ENCODE measurements at regions not wholly inside any gene's neighbourhood (a gene's known extent, or its start where the extent isn't known, plus 50 kb on each side); places are given as distances from the start of the nearest gene placed in this dataset.
A peak's percentile ranks its signal among the peaks of the same experiment; 100 is the strongest.
"Not testable (repeated sequence)": the region's sequence is repeated elsewhere in the genome, so short reads cannot be mapped to it uniquely, and the experiment has no call there.

- no peak for DNase-seq
These were observed 320.4 kb upstream of the KLF4 start for GRCh38 chr9:107809871-107810460.

DNA sequence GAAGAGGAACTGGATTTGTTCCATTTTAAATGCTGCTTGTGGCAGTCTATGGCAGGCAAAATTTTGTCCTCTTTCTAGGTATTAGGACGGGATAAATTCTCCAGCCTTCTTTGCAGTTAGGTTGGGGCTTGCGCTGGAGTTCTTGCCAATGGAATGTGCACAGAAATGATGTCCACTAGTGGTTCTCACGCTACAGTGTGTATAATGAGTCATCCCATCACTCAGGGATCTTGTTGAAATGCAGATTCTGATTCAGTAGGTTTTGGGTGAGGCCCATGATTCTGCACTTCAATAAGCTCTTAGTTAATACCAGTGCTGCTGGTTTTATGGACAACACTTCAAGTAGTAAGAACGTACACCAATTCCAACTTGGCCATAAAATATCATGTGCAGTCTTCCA, 317.6 kb upstream of the KLF4 start:
- DNase-seq = no peak

GRCh38 chr9:107805201-107805600, 315.6 kb upstream of the KLF4 start:
- no peak for DNase-seq

GRCh38 chr9:107794259-107794658, 304.7 kb upstream of the KLF4 start:
- no peak for DNase-seq

DNA sequence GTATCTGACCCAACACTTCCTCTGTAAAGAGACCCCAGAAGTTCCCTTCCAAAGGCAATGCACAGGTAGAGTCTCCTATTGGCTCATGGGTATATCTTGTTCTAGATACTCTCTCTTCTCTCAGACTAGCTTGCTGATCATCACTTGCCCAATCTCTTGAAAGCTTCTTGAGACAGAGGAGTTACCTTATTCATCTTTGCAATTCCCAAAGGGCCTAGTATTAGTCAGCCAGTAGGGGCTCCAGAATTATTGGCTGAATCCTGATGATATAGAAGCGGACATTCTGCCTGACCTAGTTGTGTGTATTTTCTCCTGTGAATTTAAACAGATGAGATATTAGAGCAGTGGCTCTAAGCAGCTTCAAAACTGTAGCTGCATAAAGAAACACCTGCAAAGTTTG, 304.0 kb upstream of the KLF4 start:
- DNase-seq = no peak

GRCh38 chr9:107792596-107792995, 303.0 kb upstream of the KLF4 start:
- DNase-seq = no peak

GRCh38 chr9:107792006-107792405, 302.4 kb upstream of the KLF4 start:
- DNase-seq = no peak

DNA sequence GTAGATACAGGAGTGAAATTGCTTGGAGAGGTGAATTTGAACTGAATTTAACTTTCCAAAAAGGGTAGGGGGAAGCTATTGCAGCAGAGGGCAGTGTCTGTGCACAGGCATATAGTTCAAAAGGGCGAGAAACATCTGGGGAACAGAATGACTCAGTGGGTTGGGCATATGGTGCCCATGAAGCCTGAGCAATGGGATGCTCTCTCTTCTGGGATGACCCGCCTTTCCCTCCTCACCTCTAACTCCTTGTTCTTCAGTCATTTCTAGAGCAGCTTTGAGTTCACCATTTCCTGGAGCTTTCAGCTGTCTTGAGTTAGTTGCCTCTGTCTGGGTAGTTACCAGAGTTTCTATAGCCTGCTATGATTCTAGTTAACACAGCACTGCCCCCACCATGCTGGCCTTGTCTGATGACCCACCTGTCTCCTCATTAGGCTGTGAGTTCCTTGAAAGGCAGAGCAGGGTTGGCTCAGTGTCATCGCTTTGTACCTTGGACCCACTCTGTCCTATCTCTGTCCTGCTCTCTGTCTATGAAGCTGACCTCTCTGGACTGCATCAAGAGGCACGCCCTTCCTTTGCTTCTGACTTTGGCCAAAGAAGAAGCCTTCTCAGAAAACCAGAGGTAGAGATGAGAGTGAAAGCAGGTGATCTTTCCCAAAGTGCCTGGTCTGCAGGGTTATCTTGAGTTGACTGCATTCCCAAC, 299.6 kb upstream of the KLF4 start:
- no peak for DNase-seq

DNA sequence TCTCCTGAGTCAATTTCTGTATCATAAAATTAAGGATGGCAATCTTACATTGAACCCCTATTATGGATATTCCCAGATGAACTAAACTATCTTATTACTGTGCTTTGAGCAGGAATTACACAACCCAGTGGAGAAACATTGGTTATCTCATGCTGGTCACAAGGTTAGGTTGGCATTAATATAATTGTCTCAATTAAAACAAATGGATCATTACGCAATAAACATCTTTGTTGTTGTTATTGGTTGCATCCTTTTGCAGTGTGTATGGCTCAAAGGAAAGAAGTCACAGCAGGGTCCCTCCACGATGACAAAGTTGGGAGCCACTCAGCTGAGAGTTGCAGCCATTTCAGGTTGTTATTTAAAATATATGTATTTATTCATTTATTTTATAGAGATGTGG, 297.0 kb upstream of the KLF4 start:
- no peak for DNase-seq

- peak; percentile 57 for DNase-seq
These were observed 294.8 kb upstream of the KLF4 start for GRCh38 chr9:107784235-107784958.

GRCh38 chr9:107782789-107783188, 293.2 kb upstream of the KLF4 start:
- peak; percentile 35 for DNase-seq

DNA sequence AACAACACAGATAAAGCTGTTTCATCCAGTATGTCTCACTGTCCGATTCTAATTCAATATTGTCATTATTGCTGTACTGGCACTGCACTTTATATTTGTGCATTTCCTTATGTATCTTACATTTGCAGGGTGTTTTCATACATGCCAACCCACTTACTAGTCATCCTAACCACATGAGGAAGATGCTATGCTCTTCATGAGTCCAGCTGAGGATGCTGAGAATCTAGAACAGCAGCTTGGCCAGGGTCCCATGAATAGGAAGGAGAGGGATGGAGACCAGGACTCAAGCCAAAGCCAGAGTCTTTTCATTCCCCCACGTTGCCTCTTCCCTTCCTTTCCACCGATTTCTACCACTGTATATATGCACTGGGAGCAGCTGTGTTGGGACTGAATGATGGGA, 292.8 kb upstream of the KLF4 start:
- no peak for DNase-seq

DNA sequence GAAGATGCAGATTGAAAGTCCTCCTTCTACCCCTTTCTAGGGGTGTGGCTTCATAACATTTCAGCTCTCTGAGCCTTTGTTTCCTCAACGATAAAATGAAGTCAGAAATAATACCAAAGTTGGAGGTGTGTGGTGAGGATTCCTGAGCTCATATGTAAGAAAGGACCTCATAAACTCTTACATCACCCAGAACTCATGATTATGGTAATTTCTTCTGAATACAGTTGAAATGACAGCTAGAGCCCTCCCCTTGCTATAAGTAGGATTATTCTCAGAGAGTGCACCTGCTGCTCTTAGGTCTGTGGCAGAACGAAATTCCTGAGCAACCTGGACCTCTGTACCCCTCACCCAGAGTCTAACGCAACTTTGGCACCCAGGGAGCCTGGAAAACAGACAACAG, 291.4 kb upstream of the KLF4 start:
- DNase-seq = no peak

DNA sequence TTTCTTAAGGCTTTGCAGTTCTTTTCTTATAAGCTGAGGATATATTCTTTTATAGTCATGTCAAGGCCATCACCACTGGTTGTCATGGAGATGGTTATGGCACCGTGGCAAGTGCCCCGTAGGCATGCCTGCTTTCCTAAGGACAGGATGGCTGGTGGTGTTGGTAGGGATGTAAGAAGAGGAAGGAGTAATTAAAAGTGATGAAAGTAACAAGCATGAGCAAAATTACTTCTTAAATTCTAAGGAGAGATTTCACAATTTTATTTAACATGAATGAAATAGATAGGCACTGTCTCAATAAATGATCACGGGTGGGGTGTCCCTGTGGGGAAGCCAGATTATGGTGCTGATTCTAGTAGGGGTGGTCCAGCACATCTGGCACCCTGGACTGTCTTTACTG, 290.2 kb upstream of the KLF4 start:
- no peak for DNase-seq

DNA sequence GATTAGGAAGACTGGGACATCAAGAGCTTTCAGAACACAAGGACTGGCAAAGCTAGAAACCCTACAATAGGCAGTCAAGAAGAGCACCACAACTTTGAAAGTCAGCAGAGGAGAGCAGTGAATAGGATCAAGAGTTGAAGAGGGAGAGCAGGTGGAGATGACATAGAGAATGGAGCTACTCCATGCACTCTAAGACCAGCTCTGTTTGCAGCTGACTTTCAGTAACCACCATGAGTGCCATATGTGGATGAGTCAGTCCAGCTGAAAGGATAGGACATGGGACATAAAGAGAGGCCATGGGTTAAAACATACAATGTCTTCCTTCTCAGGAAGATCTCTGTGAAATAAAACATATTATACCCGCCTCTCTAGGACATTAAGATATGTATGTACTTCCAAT, 289.1 kb upstream of the KLF4 start:
- DNase-seq = no peak

- DNase-seq = not testable (repeated sequence)
These were observed 284.5 kb upstream of the KLF4 start for GRCh38 chr9:107774099-107774498.

DNA sequence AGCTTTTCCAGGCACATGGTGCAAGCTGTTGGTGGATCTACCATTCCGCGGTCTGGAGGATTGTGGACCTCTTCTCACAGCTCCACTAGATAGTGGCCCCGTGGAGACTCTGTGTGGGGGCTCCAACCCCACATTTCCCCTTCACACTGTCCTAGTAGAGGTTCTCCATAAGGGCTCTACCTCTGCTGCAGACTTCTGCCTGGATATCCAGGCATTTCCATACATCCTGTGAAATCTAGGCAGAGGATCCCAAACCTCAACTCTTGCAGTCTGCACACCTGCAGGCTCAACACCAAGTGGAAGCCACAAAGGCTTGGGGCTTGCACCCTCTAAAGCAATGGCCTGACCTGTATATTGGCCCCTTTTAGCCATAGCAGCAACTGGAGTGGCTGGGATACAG, 283.4 kb upstream of the KLF4 start:
- no peak for DNase-seq

DNA sequence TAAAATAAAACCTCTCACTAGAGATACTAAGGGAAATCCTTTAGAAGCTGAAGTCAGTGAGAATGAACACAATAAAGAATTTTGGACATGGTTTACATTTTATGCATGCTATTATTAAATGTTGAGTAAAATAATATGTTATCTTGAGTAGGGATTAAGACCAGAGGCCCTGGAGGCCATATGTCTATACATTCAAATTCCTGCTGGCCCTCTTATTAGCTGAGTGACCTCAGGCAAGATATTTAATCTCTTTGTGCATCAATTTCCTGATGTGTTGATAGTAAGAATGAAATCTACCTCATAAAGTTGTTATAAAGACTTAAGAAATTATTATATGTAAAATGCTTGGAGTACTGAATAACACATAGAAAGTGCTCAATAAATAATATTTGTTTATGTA, 281.1 kb upstream of the KLF4 start:
- DNase-seq = no peak

DNA sequence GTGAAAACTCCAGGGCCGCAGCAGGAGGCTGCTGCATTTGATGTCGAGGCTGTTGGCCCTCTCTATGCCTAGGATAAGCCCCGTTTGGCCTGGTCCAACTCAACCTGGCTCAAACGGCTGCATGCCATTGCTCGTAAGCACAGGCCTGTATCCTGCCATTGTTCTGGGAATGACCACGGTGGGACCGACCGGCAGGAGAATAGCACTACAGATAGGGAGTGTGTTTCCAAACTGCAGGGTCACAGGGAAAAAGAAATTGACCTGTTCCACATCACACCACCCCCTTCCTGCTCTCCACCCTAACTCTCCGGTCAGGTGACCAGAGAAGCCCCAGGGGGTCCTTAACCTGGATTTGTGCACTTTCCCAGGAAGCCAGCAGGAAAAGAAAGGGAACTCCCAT, 278.7 kb upstream of the KLF4 start:
- no peak for DNase-seq

DNA sequence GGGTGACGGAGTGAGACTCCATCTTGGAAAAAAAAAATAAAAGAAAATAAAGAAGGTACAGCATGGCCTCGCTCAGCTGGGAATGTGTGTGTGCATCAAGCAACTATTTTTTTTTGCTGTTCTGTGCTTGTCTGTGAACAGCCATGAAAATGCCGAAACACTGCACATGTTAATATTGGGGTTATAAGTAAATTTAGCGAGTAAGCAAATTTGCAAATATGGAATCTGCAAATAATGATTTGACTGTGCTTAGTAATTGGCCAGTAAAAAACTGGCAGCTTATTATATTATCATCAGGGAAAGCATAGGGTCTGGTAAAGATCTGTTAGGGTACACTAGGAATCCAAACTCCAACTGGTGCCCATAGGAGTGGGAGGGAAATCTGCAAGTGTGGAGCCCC, 278.1 kb upstream of the KLF4 start:
- no peak for DNase-seq

- DNase-seq = not testable (repeated sequence)
These were observed 273.9 kb upstream of the KLF4 start for GRCh38 chr9:107763469-107763868.

- no peak for DNase-seq
These were observed 271.7 kb upstream of the KLF4 start for GRCh38 chr9:107761307-107761706.

GRCh38 chr9:107760469-107761242, 271.1 kb upstream of the KLF4 start:
- DNase-seq = peak; percentile 41

- DNase-seq = no peak
These were observed 270.2 kb upstream of the KLF4 start for GRCh38 chr9:107759823-107760166.
